HFFc6 (cell line): ENCODE measurements at regions not wholly inside any gene's neighbourhood (a gene's known extent, or its start where the extent isn't known, plus 50 kb on each side); places are given as distances from the start of the nearest gene placed in this dataset.

Source experiments
- DNase-seq: peaks from one replicate; pipeline ENCODE4 v3.0.0-alpha.2; 2018
- H3K27ac Mint-ChIP-seq: 2 replicates; pipeline ENCODE4 v1.8.0; 2020; ENCODE audit warnings: mild to moderate bottlenecking, mixed read lengths
- H3K27me3 Mint-ChIP-seq: 2 replicates; pipeline ENCODE4 v1.8.0; 2021; ENCODE audit warnings: mild to moderate bottlenecking, moderate library complexity, mixed read lengths; ENCODE audit not compliant: insufficient read depth
- H3K36me3 Mint-ChIP-seq: 2 replicates; pipeline ENCODE4 v1.8.0; 2021; ENCODE audit warnings: low read depth, mixed read lengths
- H3K4me1 Mint-ChIP-seq: 2 replicates; pipeline ENCODE4 v1.8.0; 2020; ENCODE audit warnings: low read depth, mixed read lengths
- H3K4me3 Mint-ChIP-seq: 2 replicates; pipeline ENCODE4 v1.8.0; 2020; ENCODE audit warnings: mild to moderate bottlenecking, moderate library complexity, mixed read lengths
- H3K9me3 Mint-ChIP-seq: 2 replicates; pipeline ENCODE4 v1.8.0; 2020; ENCODE audit warnings: mild to moderate bottlenecking, mixed read lengths
- TF ChIP-seq, protein P1 (sequence below): fragments of 200-600 bp; sonication (generic); IDR thresholded peaks from 2 replicates; pipeline ENCODE4 v1.5.0; 2021; ENCODE audit warnings: antibody characterized with exemption, mild to moderate bottlenecking

DNA sequence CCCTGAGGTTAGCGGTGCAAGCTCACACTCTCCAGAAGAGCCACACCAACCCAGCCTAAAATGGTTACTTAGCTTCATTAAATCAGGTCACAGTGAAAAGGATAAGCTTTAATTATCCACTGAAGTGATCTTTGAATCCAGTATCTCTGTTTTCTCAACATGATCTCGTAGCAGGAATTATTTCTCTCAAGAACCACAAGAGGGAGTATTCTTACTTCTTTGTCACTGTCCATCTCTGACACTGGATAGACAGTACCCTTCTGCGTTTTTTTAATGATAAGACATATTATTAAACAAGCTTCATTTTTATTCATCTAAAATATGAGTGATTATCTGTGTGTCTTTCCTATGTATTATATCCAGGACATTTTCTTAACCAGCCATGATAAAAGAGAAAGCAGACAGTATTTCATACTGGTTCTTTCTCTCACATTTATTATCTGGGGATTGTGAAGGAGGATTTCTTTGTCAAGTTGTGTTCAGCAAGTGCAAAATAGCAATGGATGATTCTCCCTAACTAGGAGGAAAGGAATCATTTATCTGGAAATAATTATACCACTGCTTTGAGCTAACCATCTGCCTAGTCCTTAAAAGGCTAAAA is 105.4 kb upstream of the CCDC54 start:
- H3K27ac Mint-ChIP-seq = no peak overlapping the region
- H3K36me3 Mint-ChIP-seq = no peaks in the 10 kb centered on the region
- H3K4me1 Mint-ChIP-seq = 0 out of 2 replicates have a peak, but pooled peaks cover 6% of the 10 kb centered on the region
- H3K27me3 Mint-ChIP-seq = peaks cover 2% of the 10 kb centered on the region
- H3K9me3 Mint-ChIP-seq = no peaks in the 10 kb centered on the region
- no peak overlapping the region for H3K4me3 Mint-ChIP-seq
- peak; percentile 38 for DNase-seq
- TF ChIP-seq, protein P1, sequence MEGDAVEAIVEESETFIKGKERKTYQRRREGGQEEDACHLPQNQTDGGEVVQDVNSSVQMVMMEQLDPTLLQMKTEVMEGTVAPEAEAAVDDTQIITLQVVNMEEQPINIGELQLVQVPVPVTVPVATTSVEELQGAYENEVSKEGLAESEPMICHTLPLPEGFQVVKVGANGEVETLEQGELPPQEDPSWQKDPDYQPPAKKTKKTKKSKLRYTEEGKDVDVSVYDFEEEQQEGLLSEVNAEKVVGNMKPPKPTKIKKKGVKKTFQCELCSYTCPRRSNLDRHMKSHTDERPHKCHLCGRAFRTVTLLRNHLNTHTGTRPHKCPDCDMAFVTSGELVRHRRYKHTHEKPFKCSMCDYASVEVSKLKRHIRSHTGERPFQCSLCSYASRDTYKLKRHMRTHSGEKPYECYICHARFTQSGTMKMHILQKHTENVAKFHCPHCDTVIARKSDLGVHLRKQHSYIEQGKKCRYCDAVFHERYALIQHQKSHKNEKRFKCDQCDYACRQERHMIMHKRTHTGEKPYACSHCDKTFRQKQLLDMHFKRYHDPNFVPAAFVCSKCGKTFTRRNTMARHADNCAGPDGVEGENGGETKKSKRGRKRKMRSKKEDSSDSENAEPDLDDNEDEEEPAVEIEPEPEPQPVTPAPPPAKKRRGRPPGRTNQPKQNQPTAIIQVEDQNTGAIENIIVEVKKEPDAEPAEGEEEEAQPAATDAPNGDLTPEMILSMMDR = peak; percentile 88

DNA sequence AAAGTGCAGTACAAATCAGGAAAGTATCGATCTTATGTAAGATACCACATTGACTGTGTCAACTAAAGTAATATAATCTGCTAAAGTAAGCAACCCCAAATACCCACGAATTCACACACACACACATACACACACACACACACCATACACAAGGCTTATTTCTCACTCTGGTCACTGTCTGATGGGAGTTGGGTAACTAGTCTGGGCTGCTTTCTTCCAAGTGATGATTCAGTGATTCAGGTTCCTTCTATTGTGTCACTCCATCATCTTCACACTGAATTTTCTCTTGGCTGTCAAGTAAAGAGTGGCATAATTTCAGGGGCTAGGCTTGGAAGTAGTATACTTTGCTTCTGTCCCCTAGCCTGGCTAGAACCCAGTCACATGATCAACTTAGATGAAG is 104.8 kb upstream of the CCDC54 start:
- TF ChIP-seq, protein P1 = no peak
- Mint-ChIP-seq H3K27me3 (peaks cover 2% of the 10 kb centered on the region), H3K4me3 (no peak overlapping the region), H3K9me3 (no peaks in the 10 kb centered on the region), H3K27ac (no peak overlapping the region), H3K4me1 (0 out of 2 replicates have a peak, but pooled peaks cover 6% of the 10 kb centered on the region), H3K36me3 (no peaks in the 10 kb centered on the region)
- no peak for DNase-seq

DNA sequence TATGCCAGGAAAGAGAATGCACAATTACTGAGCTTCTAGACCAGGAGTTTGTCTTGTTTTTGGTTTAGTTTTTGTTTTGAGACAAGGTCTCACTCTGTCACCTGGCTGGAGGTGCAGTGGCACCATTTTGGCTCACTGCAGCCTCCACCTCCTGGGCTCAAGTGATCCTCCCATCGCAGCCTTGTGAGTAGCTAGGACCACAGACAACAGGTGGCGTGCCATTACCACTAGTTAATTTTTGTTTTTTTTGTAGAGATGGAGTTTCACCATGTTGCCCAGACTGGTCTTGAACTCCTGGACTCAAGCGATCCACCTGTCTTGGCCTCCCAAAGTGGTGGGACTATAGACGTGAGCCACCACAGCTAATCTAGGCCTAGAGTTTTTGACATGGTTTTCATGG is 104.4 kb upstream of the CCDC54 start:
- Mint-ChIP-seq H3K27ac (no peak overlapping the region), H3K27me3 (peaks cover 2% of the 10 kb centered on the region)

GRCh38 chr3:107273771-107274170 is 103.5 kb upstream of the CCDC54 start:
- TF ChIP-seq, protein P1 = no peak
- no peak for DNase-seq
- Mint-ChIP-seq H3K4me3 (no peak overlapping the region), H3K27me3 (peaks cover 2% of the 10 kb centered on the region), H3K4me1 (0 out of 2 replicates have a peak, but pooled peaks cover 6% of the 10 kb centered on the region), H3K9me3 (no peaks in the 10 kb centered on the region), H3K36me3 (no peaks in the 10 kb centered on the region), H3K27ac (no peak overlapping the region)

More for the DNA sequence above, 104.4 kb upstream of the CCDC54 start:
- H3K4me3 Mint-ChIP-seq = no peak overlapping the region
- H3K4me1 Mint-ChIP-seq = 0 out of 2 replicates have a peak, but pooled peaks cover 6% of the 10 kb centered on the region
- no peak for DNase-seq
- TF ChIP-seq, protein P1 = peak; percentile 32
- H3K36me3 Mint-ChIP-seq = no peaks in the 10 kb centered on the region
- no peaks in the 10 kb centered on the region for H3K9me3 Mint-ChIP-seq

GRCh38 chr3:107275511-107275910 is 101.7 kb upstream of the CCDC54 start:
- DNase-seq = no peak
- no peak overlapping the region for H3K4me3 Mint-ChIP-seq
- no peaks in the 10 kb centered on the region for H3K9me3 Mint-ChIP-seq

More at GRCh38 chr3:107275511-107275910, 101.7 kb upstream of the CCDC54 start:
- peaks cover 5% of the 10 kb centered on the region for H3K27me3 Mint-ChIP-seq
- TF ChIP-seq, protein P1 = no peak
- H3K36me3 Mint-ChIP-seq = no peaks in the 10 kb centered on the region
- H3K27ac Mint-ChIP-seq = no peak overlapping the region
- 0 out of 2 replicates have a peak, but pooled peaks cover 6% of the 10 kb centered on the region for H3K4me1 Mint-ChIP-seq
